Uterus (tissue), 2 donors: ENCODE measurements at regions not wholly inside any gene's neighbourhood (a gene's known extent, or its start where the extent isn't known, plus 50 kb on each side); places are given as distances from the start of the nearest gene placed in this dataset.

Experiments used
- CTCF ChIP-seq, 4 experiments: fragments of 200-600 bp in 2 of 4; fragments of 450-650 bp in 2 of 4; sonication (generic) in 2 of 4; IDR thresholded peaks; one replicate each; pipeline ENCODE4 v1.5.1; 2016 to 2019; ENCODE audit warnings: antibody characterized with exemption in 4 of 4, mild to moderate bottlenecking in 2 of 4, moderate library complexity in 1 of 4
- POLR2A ChIP-seq, 2 donors: fragments of 450-650 bp; IDR thresholded peaks; one replicate each; pipeline ENCODE4 v1.6.1; 2016; ENCODE audit warnings: antibody characterized with exemption in 2 of 2, mild to moderate bottlenecking in 1 of 2, moderate library complexity in 1 of 2

DNA sequence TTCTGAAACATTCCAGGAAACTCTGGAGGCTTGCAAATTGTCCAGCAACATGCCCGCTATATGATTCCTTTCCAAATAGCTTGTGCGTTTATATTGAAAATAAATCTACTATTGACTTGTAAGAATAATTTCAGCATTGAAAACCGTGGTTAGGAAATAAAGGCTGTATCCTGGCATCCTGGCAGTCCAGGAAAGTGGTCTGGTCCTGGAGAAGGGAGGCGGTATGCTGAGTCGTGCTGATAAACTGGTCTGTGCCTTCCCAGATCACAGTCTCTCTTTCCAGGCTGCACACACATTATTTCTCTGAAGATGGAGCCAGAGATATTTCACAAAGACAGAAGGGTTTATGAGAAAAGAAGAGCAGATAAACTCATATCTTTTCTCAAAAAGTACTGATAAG is 350.1 kb upstream of the COBL start:
- TF ChIP-seq CTCF (IDR thresholded peaks at IDR 0.05) (no peak), POLR2A (IDR thresholded peaks at IDR 0.05) (no peak)
